Dedifferentiated amniotic fluid mesenchymal stem cell (primary cell): ENCODE measurements at regions not wholly inside any gene's neighbourhood (a gene's known extent, or its start where the extent isn't known, plus 50 kb on each side); places are given as distances from the start of the nearest gene placed in this dataset.
"Not testable (repeated sequence)": the region's sequence is repeated elsewhere in the genome, so short reads cannot be mapped to it uniquely, and the experiment has no call there.

Source experiments
- DNase-seq: peaks from one replicate; pipeline ENCODE4 v3.0.0-alpha.2; 2016; ENCODE audit errors: extremely low spot score

GRCh38 chr15:39416258-39416657 is 164.6 kb upstream of the THBS1 start:
- no peak for DNase-seq

DNA sequence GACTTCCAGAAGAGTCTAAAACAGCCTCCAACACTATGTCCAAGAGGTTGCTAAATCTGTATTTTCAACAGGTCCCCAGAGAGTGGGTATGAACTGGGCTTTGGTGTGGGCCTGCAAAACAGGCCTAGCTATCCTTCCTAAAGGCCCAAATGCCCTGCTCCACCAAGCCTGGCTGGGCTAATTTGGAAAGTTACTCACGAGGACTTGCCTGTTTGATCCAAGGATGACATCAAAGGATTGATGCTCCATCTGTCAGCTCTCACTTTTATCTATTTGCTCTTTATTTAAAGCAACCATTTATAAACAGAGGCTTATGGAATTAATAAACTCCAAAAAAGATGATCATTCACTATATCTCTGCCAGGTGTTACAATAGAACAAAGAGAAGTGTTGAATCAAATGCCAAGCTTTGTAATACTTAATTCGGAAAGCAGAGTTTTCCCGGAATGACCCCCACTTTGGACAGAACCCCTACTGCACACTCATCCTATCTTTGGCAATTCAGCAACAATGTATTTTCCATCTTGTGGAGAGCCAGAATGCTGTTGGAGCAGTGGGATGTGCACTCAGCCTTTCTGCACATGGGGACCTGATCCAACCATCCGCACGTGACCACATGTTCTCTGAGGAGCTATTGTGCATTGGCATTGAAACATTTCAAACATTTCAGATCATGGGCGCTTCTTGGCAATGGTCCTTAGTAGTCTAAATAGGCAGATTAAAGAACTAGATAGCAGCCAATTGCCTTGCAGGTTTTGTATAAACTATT is 163.3 kb upstream of the THBS1 start:
- no peak for DNase-seq

DNA sequence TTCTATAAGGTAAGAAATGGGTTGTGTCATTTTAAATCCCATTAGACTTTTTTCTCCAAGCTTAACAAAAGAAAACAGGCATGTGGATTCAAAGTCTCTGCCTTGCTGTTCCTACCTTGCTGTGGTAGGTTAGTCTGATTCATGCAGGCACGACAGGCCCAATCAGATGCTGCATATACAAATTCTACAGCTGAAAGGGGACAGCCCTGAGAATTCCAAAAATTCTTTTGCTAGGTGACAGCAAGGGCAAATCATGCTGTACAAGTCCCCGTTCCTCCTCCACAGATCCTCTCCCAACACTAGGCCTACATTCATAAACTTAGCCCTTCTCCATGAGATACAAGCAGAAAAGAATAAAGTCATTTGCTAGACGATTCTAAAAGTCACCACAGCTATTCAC is 161.2 kb upstream of the THBS1 start:
- no peak for DNase-seq

- not testable (repeated sequence) for DNase-seq
Measured at GRCh38 chr15:39420123-39420852, 160.6 kb upstream of the THBS1 start.

- not testable (repeated sequence) for DNase-seq
Measured at GRCh38 chr15:39420853-39421192, 160.1 kb upstream of the THBS1 start.

- DNase-seq = no peak
Measured at GRCh38 chr15:39426552-39427532, 154.0 kb upstream of the THBS1 start.

GRCh38 chr15:39427705-39428104 is 153.2 kb upstream of the THBS1 start:
- DNase-seq = no peak

DNA sequence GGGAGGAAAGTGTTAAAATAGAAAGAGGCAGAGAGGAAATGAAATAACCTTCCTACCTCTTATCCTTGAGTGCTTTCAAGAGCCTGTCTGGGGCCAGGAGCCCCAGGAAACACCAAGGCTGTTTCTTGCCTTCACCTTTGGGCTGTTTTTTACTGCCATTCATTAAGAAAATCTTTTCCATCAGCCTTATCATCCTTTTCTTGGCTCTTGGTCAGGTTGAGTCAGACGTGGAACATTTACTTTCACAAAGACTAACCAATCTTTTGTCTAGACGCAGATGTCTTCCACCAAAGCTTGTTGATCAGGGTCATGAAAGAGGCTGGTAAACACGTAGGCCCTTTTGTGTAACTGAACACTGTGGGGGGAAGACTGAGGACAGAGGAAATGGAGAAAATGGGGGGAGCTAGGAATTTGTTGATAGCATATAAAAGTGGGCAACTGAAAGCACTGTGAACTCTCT is 151.0 kb upstream of the THBS1 start:
- DNase-seq = peak; percentile 19

GRCh38 chr15:39430389-39430788 is 150.5 kb upstream of the THBS1 start:
- no peak for DNase-seq

DNA sequence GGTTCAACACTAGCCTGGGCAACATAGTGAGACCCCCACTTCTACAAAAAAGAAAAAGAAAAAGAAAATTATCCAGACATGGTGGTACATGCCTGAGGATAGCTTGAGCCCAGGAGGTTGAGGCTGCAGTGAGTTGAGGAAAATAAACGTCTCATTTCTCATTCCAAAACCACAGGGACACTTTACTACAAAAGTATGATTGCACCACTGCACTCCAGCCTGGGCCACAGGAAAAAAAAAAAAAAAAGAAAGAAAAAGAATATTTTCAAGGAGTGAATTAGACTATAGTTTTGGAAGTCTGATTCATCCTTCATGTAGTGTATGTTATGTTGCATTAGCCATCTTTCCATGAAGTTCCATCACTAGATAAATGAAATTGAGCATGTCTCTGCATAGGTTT is 149.5 kb upstream of the THBS1 start:
- DNase-seq = no peak

GRCh38 chr15:39432026-39432425 is 148.9 kb upstream of the THBS1 start:
- DNase-seq = no peak

DNA sequence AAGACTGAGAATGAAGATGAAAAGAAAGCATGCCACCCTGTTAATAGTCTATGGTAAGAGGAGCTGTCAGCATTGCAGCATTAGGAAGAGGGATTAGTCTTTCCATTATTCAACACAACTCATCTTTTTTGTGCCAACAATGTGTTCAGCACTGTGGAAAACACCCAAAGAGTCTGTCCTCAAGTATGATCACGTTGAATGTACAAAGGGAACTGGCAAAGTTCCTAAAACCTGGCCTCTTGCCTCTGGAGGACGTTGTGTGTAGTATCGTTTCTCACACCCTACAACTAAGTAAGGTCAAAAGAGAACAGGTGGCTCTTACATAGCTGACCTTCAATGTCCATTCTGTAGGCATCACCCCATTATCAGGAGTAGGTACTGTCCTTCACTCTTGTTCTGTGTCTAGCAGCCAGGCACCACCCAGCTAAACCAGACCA is 147.9 kb upstream of the THBS1 start:
- no peak for DNase-seq

DNA sequence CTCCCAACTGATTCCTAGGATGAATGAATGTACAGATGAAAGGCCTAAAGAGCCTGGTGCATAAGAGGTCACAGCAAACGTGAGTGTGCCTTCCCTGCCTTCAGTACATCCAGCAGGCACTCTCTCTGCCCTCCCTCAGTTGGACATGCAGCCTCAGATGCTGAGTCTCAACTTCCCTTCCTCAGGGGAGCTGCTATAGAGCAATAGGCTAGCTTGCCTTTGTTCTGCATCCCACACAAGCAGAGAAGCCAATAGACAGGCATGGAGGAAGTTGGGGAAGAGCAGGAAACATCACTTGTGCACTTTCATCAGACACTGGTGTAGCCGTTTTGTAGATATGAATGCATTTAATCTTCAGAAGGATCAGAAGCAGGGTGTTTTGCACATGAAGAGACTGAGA is 147.5 kb upstream of the THBS1 start:
- no peak for DNase-seq

- DNase-seq = no peak
Measured at GRCh38 chr15:39434163-39434562, 146.7 kb upstream of the THBS1 start.

DNA sequence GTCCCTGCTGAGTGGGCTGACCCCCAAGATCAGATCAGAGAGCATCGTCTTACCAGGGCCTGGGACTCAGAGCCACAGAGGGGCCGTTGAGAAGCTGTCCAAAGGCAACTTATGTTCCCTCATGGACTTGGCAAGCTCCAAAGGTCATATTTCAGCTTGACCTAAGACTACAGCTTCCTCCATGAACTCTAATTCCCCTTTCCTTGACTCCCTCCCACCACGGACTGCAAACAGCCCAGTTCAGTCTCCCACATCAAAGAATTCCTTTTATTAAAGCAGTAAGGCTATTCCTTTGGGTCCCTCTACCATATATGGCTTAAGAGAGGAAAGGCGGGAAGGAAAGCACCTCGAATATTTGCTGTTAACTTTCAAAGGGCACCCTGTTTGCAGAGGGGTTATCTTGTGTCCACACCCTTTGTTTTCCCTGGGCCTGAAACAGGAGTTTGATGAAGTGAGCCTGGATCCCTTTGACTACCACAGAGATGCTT is 146.1 kb upstream of the THBS1 start:
- no peak for DNase-seq

DNA sequence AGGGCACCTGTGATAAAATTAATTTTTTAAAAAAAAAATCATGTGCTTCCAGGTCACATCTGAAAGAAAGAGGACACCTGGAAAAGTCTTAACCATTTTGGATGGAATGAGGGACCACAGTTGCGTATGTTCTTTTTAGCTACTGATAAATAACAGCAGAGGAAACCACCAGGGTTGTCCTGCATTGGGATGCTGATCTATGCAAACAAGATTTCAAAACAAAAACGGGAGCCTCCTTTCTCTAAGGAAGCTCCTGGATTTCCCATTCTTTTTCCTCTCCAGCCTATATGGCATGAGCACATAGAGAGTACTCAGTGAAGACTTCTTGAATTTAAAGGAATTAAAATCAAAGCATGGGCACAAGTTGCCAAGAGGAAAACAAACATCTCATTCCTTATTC is 145.6 kb upstream of the THBS1 start:
- no peak for DNase-seq

GRCh38 chr15:39438260-39438659 is 142.6 kb upstream of the THBS1 start:
- no peak for DNase-seq

DNA sequence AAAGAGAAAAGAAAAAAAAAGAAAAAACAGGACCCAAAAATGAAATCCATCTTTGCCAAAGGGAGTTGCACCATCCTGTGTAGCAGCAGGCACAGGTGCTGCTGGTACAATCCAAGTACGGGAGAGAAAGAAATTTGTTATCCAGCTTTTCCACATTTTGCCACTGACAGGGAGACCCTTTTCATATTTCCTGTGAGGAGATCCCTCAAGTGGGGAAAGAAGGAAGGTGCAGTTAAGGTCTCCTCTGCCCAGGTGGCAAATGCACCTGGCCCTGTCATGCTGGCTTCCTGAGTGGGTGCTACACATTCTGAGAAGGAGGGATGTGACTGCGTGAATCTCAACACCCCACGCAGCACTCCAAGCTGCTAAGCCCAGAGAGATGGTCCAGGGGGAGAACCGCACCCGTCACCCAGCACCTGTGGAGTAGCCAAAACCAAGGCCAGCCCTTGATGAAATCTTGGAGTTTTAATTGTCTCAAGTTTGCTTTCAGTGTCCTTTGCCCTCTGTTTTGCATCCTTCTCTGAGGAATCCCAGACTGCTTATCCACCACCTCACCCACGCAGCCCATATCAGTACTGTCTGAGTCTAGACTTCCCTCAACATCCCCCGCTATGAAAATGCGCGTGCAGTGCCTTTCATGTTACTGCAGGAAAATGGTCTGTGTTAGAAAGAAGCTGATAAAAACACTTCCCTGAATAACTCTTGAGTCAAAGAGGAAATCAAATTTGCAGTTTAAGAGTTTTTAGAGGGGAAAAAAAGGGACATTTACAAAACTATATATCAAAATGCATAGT is 141.9 kb upstream of the THBS1 start:
- no peak for DNase-seq

- DNase-seq = no peak
Measured at GRCh38 chr15:39442898-39443297, 138.0 kb upstream of the THBS1 start.

GRCh38 chr15:39443659-39444219 is 137.1 kb upstream of the THBS1 start:
- DNase-seq = no peak
